ENCODE measurements at regions not wholly inside any gene's neighbourhood (a gene's known extent, or its start where the extent isn't known, plus 50 kb on each side); places are given as distances from the start of the nearest gene placed in this dataset.

DNA sequence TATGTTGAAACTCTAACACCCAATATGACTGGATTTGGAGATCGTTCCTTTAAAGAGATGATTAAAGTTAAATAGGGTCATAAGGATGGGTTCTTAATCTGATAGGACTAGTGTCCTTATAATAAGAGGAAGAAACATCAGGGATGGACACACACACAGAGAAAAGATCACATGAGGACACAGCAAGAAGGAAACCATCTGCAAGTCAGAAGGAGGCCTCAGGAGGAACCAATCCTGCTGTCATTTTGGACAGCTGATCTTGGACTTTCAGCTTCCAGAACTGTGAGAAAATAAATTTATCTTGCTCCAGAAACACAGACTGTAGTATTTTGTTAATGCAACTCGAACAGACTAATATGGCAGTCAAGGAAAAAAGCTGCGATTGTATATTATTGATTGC lies 631.5 kb downstream of the PCDH7 start:
- ChIA-PET CTCF (no interaction called here), POLR2A (ENCODE audit: unreplicated experiment) (no interaction called here)
- DNase-seq (no peak), ATAC-seq (no peak)
- H3K27ac ChIP-seq (ENCODE audit: low read length), result no peak overlapping the region
- no peaks in the 10 kb centered on the region for H3K79me2 ChIP-seq (ENCODE audit: low read length)
- no peaks in the 10 kb centered on the region for H3K9me2 ChIP-seq (replicated peaks; ENCODE audit: low read length)
- H3K4me3 ChIP-seq (ENCODE audit: low read length), result no peak overlapping the region
- no peak overlapping the region for H2AFZ ChIP-seq (ENCODE audit: low read length)
- no peaks in the 10 kb centered on the region for H3K9me3 ChIP-seq (ENCODE audit: low read length)
- no TSS peak for BruUV-seq (replicated peaks)
- no peaks in the 10 kb centered on the region for H3F3A ChIP-seq (ENCODE audit: low read length, unreplicated experiment)
- intact Hi-C loops (cut with micrococcal nuclease), result no loop called here
- no peaks in the 10 kb centered on the region for H3K27me3 ChIP-seq (ENCODE audit: low read length)
- H3K9ac ChIP-seq (ENCODE audit: low read length), result no peak overlapping the region
- H3K4me2 ChIP-seq (ENCODE audit: low read length), result no peak overlapping the region
- TF ChIP-seq EZH2 (IDR thresholded peaks at IDR 0.05; ENCODE audit: low read length, unreplicated experiment) (no peak), EZH2phosphoT487 (IDR thresholded peaks at IDR 0.05; ENCODE audit: borderline replicate concordance, low read length) (no peak)
- TF ChIP-seq, protein P1, sequence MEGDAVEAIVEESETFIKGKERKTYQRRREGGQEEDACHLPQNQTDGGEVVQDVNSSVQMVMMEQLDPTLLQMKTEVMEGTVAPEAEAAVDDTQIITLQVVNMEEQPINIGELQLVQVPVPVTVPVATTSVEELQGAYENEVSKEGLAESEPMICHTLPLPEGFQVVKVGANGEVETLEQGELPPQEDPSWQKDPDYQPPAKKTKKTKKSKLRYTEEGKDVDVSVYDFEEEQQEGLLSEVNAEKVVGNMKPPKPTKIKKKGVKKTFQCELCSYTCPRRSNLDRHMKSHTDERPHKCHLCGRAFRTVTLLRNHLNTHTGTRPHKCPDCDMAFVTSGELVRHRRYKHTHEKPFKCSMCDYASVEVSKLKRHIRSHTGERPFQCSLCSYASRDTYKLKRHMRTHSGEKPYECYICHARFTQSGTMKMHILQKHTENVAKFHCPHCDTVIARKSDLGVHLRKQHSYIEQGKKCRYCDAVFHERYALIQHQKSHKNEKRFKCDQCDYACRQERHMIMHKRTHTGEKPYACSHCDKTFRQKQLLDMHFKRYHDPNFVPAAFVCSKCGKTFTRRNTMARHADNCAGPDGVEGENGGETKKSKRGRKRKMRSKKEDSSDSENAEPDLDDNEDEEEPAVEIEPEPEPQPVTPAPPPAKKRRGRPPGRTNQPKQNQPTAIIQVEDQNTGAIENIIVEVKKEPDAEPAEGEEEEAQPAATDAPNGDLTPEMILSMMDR (conservative IDR thresholded peaks at IDR 0.05; ENCODE audit: low read depth, low read length), result no peak
- H3K36me3 ChIP-seq (ENCODE audit: low read depth, low read length), result no peaks in the 10 kb centered on the region
- no peaks in the 10 kb centered on the region for H4K20me1 ChIP-seq (ENCODE audit: low read length)
- H3K4me1 ChIP-seq (ENCODE audit: insufficient read depth, low read length), result no peaks in the 10 kb centered on the region

DNA sequence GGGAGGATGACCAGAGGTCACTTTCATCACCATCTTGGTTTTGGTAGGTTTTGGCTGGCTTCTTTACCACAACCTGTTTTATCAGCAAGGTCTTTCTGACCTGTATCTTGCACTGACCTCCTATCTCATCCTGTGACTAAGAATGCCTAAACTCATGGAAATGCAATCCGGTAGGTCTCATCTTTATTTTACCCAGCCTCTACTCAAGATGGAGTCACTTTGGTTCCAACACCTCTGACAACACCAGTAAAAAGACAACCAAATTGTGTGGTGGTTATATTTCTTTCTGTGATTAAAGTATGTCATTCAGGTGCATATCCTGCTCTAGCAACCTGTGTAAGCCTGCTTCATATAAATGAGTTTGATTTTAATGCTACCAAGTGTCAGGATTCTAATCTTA lies 636.7 kb downstream of the PCDH7 start:
- POLR2A ChIA-PET (ENCODE audit: unreplicated experiment), result interaction anchor here (0.6 kb wide), 1 partner anchor 74 kb away, joined by 5 read pairs; no protein-coding TSS in a partner anchor
- DNase-seq, result no peak
- Histone ChIP-seq H3K27me3 (ENCODE audit: low read length) (no peaks in the 10 kb centered on the region), H3K79me2 (ENCODE audit: low read length) (no peaks in the 10 kb centered on the region), H3K9me2 (replicated peaks; ENCODE audit: low read length) (no peaks in the 10 kb centered on the region), H4K20me1 (ENCODE audit: low read length) (no peaks in the 10 kb centered on the region), H3F3A (ENCODE audit: low read length, unreplicated experiment) (no peaks in the 10 kb centered on the region), H3K9me3 (ENCODE audit: low read length) (no peaks in the 10 kb centered on the region), H3K4me3 (ENCODE audit: low read length) (no peak overlapping the region), H3K27ac (ENCODE audit: low read length) (no peak overlapping the region), H3K4me2 (ENCODE audit: low read length) (no peak overlapping the region), H3K9ac (ENCODE audit: low read length) (no peak overlapping the region), H3K4me1 (ENCODE audit: insufficient read depth, low read length) (no peaks in the 10 kb centered on the region), H2AFZ (ENCODE audit: low read length) (no peak overlapping the region), H3K36me3 (ENCODE audit: low read depth, low read length) (no peaks in the 10 kb centered on the region)
- BruUV-seq (replicated peaks), result no TSS peak
- intact Hi-C loops (cut with micrococcal nuclease), result no loop called here
- TF ChIP-seq, protein P1 (conservative IDR thresholded peaks at IDR 0.05; ENCODE audit: low read depth, low read length), result no peak
- TF ChIP-seq EZH2phosphoT487 (IDR thresholded peaks at IDR 0.05; ENCODE audit: borderline replicate concordance, low read length) (no peak), EZH2 (IDR thresholded peaks at IDR 0.05; ENCODE audit: low read length, unreplicated experiment) (no peak)
- CTCF ChIA-PET, result no interaction called here
- no peak for ATAC-seq

DNA sequence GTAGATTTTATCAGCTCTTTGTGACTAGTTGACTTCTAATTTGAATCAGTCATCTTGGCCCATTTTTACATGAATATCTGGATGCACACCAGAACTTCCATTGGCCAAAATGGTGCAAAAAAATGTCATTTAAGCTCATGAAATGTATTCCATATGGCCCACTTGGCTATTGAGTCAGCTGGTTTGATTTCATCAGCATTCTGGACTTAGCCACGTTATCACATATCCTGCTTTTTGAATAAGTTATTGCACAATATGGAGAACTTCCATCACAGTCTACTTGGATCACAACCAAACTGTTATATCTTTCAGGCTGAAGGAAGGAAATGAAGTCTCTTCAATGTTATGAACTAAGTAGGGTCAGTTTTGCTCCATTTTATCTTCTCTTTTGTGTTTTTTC lies 640.6 kb downstream of the PCDH7 start:
- H3K4me1 ChIP-seq (ENCODE audit: insufficient read depth, low read length), result peaks cover 3% of the 10 kb centered on the region; the same call in 1 of the 2 replicates
- no peak overlapping the region for H3K4me3 ChIP-seq (ENCODE audit: low read length)
- ChIA-PET CTCF (no interaction called here), POLR2A (ENCODE audit: unreplicated experiment) (no interaction called here)
- no peak overlapping the region for H3K27ac ChIP-seq (ENCODE audit: low read length)
- no peaks in the 10 kb centered on the region for H3F3A ChIP-seq (ENCODE audit: low read length, unreplicated experiment)
- H4K20me1 ChIP-seq (ENCODE audit: low read length), result no peaks in the 10 kb centered on the region
- no peak overlapping the region for H2AFZ ChIP-seq (ENCODE audit: low read length)
- BruUV-seq (replicated peaks), result no TSS peak
- no peak overlapping the region for H3K9ac ChIP-seq (ENCODE audit: low read length)
- no peaks in the 10 kb centered on the region for H3K9me3 ChIP-seq (ENCODE audit: low read length)
- no peaks in the 10 kb centered on the region for H3K27me3 ChIP-seq (ENCODE audit: low read length)
- no peaks in the 10 kb centered on the region for H3K9me2 ChIP-seq (replicated peaks; ENCODE audit: low read length)
- ATAC-seq (no peak), DNase-seq (no peak)
- no peaks in the 10 kb centered on the region for H3K79me2 ChIP-seq (ENCODE audit: low read length)
- intact Hi-C loops (cut with micrococcal nuclease), result no loop called here
- TF ChIP-seq EZH2 (IDR thresholded peaks at IDR 0.05; ENCODE audit: low read length, unreplicated experiment), result no peak
- TF ChIP-seq, protein P1 (conservative IDR thresholded peaks at IDR 0.05; ENCODE audit: low read depth, low read length), result no peak
- H3K36me3 ChIP-seq (ENCODE audit: low read depth, low read length), result no peaks in the 10 kb centered on the region
- H3K4me2 ChIP-seq (ENCODE audit: low read length), result no peak overlapping the region
